DND-41 (cell line): ENCODE measurements at regions not wholly inside any gene's neighbourhood (a gene's known extent, or its start where the extent isn't known, plus 50 kb on each side); places are given as distances from the start of the nearest gene placed in this dataset.

Experiments
- ATAC-seq: fragments of 200-7000 bp; cut with Tn5 transposase; 3 replicates; pipeline ENCODE4 v1.9.1; 2021; ENCODE audit warnings: low read depth; ENCODE audit not compliant: insufficient read depth
- DNase-seq: peaks from one replicate; pipeline ENCODE4 v3.0.0-alpha.2; 2020
- H2AFZ ChIP-seq: 2 replicates; pipeline ENCODE4 v1.6.0; 2012; ENCODE audit warnings: low read depth, low read length
- H3K27ac ChIP-seq: 2 replicates; pipeline ENCODE4 v1.5.1; 2012; ENCODE audit warnings: low read length, inconsistent platforms
- H3K27me3 ChIP-seq: fragments of 200-600 bp; sonication (generic); 2 replicates; pipeline ENCODE4 v1.6.0; 2012; ENCODE audit warnings: low read length, mild to moderate bottlenecking, inconsistent platforms; ENCODE audit not compliant: insufficient read depth, poor library complexity
- H3K36me3 ChIP-seq: 2 replicates; pipeline ENCODE4 v1.5.1; 2012; ENCODE audit warnings: low read length, inconsistent platforms; ENCODE audit not compliant: insufficient read depth
- H3K4me1 ChIP-seq: 2 replicates; pipeline ENCODE4 v1.5.1; 2012; ENCODE audit warnings: mild to moderate bottlenecking, low read length; ENCODE audit not compliant: insufficient read depth
- H3K4me2 ChIP-seq: 2 replicates; pipeline ENCODE4 v1.6.0; 2012; ENCODE audit warnings: mild to moderate bottlenecking, moderate library complexity, low read length, inconsistent platforms; ENCODE audit not compliant: insufficient read depth
- H3K4me3 ChIP-seq, 2 experiments: fragments of 200-600 bp in 1 of 2; shearing (Covaris generic) in 1 of 2; 2 replicates each; pipeline ENCODE4 v1.5.1; 2012 to 2016; ENCODE audit warnings: inconsistent platforms in 2 of 2, low read length in 2 of 2, mild to moderate bottlenecking in 2 of 2, low read depth in 1 of 2, moderate library complexity in 1 of 2
- H3K79me2 ChIP-seq: 2 replicates; pipeline ENCODE4 v1.6.0; 2012; ENCODE audit warnings: low read length, inconsistent platforms; ENCODE audit not compliant: insufficient read depth
- H3K9ac ChIP-seq: 2 replicates; pipeline ENCODE4 v1.6.0; 2012; ENCODE audit warnings: low read depth, mild to moderate bottlenecking, inconsistent platforms, low read length, moderate library complexity
- H3K9me3 ChIP-seq: 2 replicates; pipeline ENCODE4 v1.5.1; 2012; ENCODE audit warnings: low read length, moderate library complexity, mild to moderate bottlenecking, inconsistent platforms; ENCODE audit not compliant: insufficient read depth, severe bottlenecking
- H4K20me1 ChIP-seq: 2 replicates; pipeline ENCODE4 v1.6.0; 2012; ENCODE audit warnings: low read length; ENCODE audit not compliant: insufficient read depth
- CTCF ChIP-seq: IDR thresholded peaks from 2 replicates; pipeline ENCODE4 v1.5.1; 2012; ENCODE audit warnings: borderline replicate concordance, low read length, moderate library complexity, mild to moderate bottlenecking; ENCODE audit not compliant: poor library complexity, severe bottlenecking; ENCODE audit errors: extremely low read depth
- EZH2 ChIP-seq: IDR thresholded peaks from 3 replicates; pipeline ENCODE4 v1.6.1; 2012; ENCODE audit warnings: borderline replicate concordance, low read depth, mild to moderate bottlenecking, moderate library complexity, low read length, inconsistent platforms; ENCODE audit not compliant: severe bottlenecking

GRCh38 chr2:35803126-35803525 lies 552.5 kb upstream of the CRIM1 start:
- Histone ChIP-seq H4K20me1 (no peaks in the 10 kb centered on the region), H3K4me1 (no peaks in the 10 kb centered on the region), H3K4me3 (no peak overlapping the region), H3K27me3 (no peaks in the 10 kb centered on the region), H2AFZ (no peak overlapping the region), H3K36me3 (no peaks in the 10 kb centered on the region), H3K4me2 (no peak overlapping the region), H3K79me2 (no peaks in the 10 kb centered on the region), H3K27ac (no peak overlapping the region), H3K9me3 (no peaks in the 10 kb centered on the region), H3K9ac (no peak overlapping the region)
- DNase-seq (no peak), ATAC-seq (no peak)
- no peak for TF ChIP-seq CTCF
- no peak for TF ChIP-seq EZH2

GRCh38 chr2:35794796-35795450 lies 560.7 kb upstream of the CRIM1 start:
- DNase-seq (no peak), ATAC-seq (no peak)
- Histone ChIP-seq H3K9ac (no peak overlapping the region), H3K27me3 (no peaks in the 10 kb centered on the region), H3K36me3 (no peaks in the 10 kb centered on the region), H4K20me1 (no peaks in the 10 kb centered on the region), H3K4me1 (no peaks in the 10 kb centered on the region), H3K4me2 (no peak overlapping the region), H3K79me2 (no peaks in the 10 kb centered on the region), H3K4me3 (no peak overlapping the region), H3K9me3 (no peaks in the 10 kb centered on the region), H2AFZ (no peak overlapping the region), H3K27ac (no peak overlapping the region)
- no peak for TF ChIP-seq CTCF
- TF ChIP-seq EZH2: no peak

- Histone ChIP-seq H3K27me3 (no peaks in the 10 kb centered on the region), H3K4me1 (no peaks in the 10 kb centered on the region), H3K36me3 (no peaks in the 10 kb centered on the region), H3K9ac (no peak overlapping the region), H2AFZ (no peak overlapping the region), H3K27ac (no peak overlapping the region), H3K79me2 (no peaks in the 10 kb centered on the region), H4K20me1 (no peaks in the 10 kb centered on the region), H3K4me3 (no peak overlapping the region), H3K9me3 (peaks cover 14% of the 10 kb centered on the region), H3K4me2 (no peak overlapping the region)
- DNase-seq: no peak
- no peak for ATAC-seq
- TF ChIP-seq EZH2 (no peak), CTCF (no peak)
These were observed 565.3 kb upstream of the CRIM1 start for GRCh38 chr2:35790292-35790691.
